ENCODE measurements at regions not wholly inside any gene's neighbourhood (a gene's known extent, or its start where the extent isn't known, plus 50 kb on each side); places are given as distances from the start of the nearest gene placed in this dataset.

DNA sequence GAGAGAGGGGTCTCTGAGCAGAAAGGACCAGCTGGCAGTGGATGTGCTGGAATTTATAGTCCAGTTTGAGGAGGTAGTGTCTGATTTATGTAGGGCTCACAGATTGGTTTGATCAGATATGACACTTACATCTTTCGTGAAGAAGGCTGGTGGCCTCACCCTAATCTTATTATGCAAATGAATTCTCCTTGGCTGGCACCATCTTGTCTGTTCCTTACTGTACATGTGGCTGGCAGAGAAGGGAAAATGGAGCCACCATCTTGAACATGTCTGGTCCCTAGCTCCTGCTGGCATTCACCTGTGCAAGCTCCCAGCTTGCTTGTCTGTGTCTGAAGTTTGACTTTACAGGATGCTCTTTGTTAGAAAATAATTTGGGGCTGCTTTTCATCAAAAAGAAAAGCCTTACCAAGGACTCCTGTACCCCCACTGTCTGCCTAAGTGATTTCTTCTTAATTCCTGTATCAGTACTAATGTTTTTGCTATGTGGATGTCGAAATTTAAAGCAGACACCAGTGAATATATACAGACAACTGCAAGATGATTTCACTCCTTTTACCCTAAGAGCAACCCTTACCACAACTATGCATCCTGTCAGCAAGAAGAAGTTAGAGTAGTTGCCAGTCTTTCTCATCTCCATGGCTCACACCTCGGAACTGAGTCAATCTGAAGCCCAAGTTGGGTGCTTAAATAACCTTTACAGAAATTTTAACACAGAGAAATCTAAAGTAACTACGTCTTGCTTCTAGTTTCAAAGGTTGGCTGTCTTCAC, 322.0 kb upstream of the SEMA3D start:
- intact Hi-C loops (cut with DNase I, micrococcal nuclease) = no loop called here
- no peak for ATAC-seq
- no peak for DNase-seq
- Histone ChIP-seq H3K4me1 (ENCODE audit: low read depth) (no peaks in the 10 kb centered on the region), H3K9me3 (no peaks in the 10 kb centered on the region), H3K36me3 (ENCODE audit: low read depth) (no peaks in the 10 kb centered on the region), H3K4me3 (no peak overlapping the region)
- TF ChIP-seq, protein P1, sequence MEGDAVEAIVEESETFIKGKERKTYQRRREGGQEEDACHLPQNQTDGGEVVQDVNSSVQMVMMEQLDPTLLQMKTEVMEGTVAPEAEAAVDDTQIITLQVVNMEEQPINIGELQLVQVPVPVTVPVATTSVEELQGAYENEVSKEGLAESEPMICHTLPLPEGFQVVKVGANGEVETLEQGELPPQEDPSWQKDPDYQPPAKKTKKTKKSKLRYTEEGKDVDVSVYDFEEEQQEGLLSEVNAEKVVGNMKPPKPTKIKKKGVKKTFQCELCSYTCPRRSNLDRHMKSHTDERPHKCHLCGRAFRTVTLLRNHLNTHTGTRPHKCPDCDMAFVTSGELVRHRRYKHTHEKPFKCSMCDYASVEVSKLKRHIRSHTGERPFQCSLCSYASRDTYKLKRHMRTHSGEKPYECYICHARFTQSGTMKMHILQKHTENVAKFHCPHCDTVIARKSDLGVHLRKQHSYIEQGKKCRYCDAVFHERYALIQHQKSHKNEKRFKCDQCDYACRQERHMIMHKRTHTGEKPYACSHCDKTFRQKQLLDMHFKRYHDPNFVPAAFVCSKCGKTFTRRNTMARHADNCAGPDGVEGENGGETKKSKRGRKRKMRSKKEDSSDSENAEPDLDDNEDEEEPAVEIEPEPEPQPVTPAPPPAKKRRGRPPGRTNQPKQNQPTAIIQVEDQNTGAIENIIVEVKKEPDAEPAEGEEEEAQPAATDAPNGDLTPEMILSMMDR (IDR thresholded peaks at IDR 0.05) = no peak

DNA sequence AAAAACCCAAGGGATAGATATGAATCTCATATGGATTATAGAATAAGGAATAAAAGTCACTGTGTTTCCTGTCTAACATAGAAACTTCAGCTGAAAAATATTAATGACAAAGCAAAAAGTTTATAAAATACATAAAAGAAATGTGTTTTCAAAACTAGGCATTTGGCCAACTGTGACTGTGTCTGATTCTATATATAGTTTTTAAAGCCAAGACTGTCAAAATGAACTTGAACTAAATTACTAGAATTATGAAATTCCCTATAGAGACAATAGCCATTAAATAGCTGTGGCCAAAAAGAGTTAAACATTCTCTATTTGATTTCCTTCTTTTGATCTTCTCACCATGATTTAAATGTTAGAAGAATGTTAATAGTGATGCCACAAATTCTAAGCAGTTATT, 311.2 kb upstream of the SEMA3D start:
- intact Hi-C loops (cut with DNase I, micrococcal nuclease) = no loop called here
- TF ChIP-seq, protein P1 (IDR thresholded peaks at IDR 0.05) = no peak
- no peak overlapping the region for H3K4me3 ChIP-seq
- no peaks in the 10 kb centered on the region for H3K4me1 ChIP-seq (ENCODE audit: low read depth)
- ATAC-seq (no peak), DNase-seq (no peak)
- no peaks in the 10 kb centered on the region for H3K36me3 ChIP-seq (ENCODE audit: low read depth)
- H3K9me3 ChIP-seq = no peaks in the 10 kb centered on the region

DNA sequence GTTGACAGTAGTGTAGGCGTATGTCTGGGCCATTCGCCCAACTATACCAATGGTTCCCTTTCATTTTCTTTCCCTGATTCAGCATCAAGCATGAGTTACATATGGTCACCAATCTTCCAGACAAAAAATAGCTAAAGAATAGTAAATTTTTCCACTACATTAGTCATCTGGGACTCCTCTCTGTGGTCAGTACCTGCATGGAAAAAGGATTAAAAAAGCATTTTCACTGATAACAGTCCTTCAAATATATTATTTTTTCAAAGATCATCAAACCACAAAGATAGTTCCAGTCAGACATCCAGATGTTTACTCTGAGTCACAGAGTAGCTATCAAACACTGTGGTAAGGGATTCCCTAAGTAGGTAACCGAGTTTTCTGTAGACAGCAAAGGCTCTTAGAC, 302.6 kb upstream of the SEMA3D start:
- H3K4me3 ChIP-seq = no peak overlapping the region
- TF ChIP-seq, protein P1 (IDR thresholded peaks at IDR 0.05) = no peak
- no peaks in the 10 kb centered on the region for H3K36me3 ChIP-seq (ENCODE audit: low read depth)
- no peaks in the 10 kb centered on the region for H3K9me3 ChIP-seq
- DNase-seq = no peak
- no peaks in the 10 kb centered on the region for H3K4me1 ChIP-seq (ENCODE audit: low read depth)
- no peak for ATAC-seq
- intact Hi-C loops (cut with DNase I, micrococcal nuclease) = no loop called here

DNA sequence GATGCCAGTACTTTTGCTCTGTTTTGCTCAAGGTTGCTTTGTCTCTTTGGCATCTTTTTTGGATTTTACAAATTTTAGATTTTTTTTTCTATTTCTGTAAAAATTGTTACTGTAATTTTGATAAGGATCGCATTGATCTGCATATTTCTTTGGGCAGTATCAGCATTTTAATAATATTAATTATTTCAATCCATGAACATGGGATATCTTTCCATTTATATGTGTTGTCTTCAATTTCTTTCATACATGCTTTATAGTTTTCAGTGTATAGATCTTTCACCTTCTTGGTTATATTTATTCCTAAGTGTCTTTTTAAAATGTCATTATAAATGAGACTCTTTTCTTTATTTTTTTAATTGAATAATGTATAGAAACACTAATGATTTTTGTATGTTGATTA, 301.6 kb upstream of the SEMA3D start:
- intact Hi-C loops (cut with DNase I, micrococcal nuclease) = no loop called here
- no peaks in the 10 kb centered on the region for H3K9me3 ChIP-seq
- no peaks in the 10 kb centered on the region for H3K4me1 ChIP-seq (ENCODE audit: low read depth)
- ATAC-seq (no peak), DNase-seq (no peak)
- TF ChIP-seq, protein P1 (IDR thresholded peaks at IDR 0.05) = no peak
- H3K36me3 ChIP-seq (ENCODE audit: low read depth) = no peaks in the 10 kb centered on the region
- H3K4me3 ChIP-seq = no peak overlapping the region

DNA sequence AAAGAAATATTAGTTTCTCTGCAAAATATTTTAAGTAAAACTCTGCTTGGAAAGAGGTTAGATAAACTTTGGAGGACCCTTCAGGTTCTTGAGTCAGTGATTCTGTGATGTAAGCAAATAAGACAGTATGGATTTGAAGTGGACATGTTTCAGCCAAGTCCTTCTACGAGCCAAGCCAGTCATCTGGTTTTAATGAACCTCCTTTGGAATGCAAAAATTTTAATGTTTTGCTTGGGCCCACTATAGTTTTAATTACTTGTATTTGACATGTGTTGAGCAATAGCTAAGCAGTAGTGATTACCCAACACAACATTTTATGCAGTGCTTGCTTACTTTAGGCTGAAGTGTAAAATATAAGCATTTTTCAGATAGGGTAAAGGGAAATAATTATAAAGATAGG, 296.3 kb upstream of the SEMA3D start:
- TF ChIP-seq, protein P1 (IDR thresholded peaks at IDR 0.05) = no peak
- intact Hi-C loops (cut with DNase I, micrococcal nuclease) = no loop called here
- ATAC-seq = no peak
- Histone ChIP-seq H3K4me3 (no peak overlapping the region), H3K4me1 (ENCODE audit: low read depth) (no peaks in the 10 kb centered on the region), H3K36me3 (ENCODE audit: low read depth) (no peaks in the 10 kb centered on the region), H3K9me3 (no peaks in the 10 kb centered on the region)
- no peak for DNase-seq

DNA sequence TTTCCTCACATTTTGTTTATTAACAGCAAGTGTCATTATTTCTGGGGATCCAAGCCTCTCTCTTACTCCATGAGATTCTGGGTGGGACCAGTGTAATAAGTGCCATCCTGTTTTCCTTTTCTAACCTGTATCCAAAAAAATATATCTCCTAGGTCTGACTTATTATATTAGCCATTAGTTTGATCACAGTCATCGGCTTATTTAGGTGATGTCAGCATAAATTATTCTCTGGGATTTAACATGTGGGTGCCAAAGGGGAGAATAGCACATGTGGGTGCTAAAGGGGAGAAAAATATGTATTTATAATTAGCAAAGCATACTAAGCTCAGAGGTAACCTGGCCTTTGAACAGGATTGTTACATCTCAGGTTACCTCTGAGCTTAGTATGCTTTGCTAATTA, 293.8 kb upstream of the SEMA3D start:
- DNase-seq = no peak
- H3K4me1 ChIP-seq (ENCODE audit: low read depth) = no peaks in the 10 kb centered on the region
- no peak overlapping the region for H3K4me3 ChIP-seq
- H3K9me3 ChIP-seq = no peaks in the 10 kb centered on the region
- no peak for ATAC-seq
- intact Hi-C loops (cut with DNase I, micrococcal nuclease) = no loop called here
- TF ChIP-seq, protein P1 (IDR thresholded peaks at IDR 0.05) = no peak
- no peaks in the 10 kb centered on the region for H3K36me3 ChIP-seq (ENCODE audit: low read depth)
